ENCODE measurements at regions not wholly inside any gene's neighbourhood (a gene's known extent, or its start where the extent isn't known, plus 50 kb on each side); places are given as distances from the start of the nearest gene placed in this dataset.

DNA sequence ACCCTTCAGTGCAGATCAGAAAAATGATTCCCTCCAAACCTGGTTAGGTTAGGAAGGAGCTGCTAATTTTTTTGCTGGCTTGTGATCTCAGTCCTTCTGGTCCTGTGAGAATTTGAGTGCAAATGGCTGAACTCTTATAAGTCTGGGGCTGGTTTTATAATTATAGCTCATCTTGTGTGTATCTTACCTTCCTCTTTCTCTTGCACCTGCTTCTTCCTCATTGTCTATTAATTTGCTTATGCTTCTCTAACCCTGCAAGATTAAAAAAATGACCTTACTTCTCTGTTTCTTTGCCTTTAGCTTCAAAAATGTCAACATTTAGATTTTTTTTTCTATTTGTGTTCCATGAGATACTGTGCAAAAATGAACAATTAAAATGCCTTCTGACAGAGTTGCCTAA lies 576.2 kb downstream of the DHX35 start (continued):
- TF ChIP-seq, protein P1, sequence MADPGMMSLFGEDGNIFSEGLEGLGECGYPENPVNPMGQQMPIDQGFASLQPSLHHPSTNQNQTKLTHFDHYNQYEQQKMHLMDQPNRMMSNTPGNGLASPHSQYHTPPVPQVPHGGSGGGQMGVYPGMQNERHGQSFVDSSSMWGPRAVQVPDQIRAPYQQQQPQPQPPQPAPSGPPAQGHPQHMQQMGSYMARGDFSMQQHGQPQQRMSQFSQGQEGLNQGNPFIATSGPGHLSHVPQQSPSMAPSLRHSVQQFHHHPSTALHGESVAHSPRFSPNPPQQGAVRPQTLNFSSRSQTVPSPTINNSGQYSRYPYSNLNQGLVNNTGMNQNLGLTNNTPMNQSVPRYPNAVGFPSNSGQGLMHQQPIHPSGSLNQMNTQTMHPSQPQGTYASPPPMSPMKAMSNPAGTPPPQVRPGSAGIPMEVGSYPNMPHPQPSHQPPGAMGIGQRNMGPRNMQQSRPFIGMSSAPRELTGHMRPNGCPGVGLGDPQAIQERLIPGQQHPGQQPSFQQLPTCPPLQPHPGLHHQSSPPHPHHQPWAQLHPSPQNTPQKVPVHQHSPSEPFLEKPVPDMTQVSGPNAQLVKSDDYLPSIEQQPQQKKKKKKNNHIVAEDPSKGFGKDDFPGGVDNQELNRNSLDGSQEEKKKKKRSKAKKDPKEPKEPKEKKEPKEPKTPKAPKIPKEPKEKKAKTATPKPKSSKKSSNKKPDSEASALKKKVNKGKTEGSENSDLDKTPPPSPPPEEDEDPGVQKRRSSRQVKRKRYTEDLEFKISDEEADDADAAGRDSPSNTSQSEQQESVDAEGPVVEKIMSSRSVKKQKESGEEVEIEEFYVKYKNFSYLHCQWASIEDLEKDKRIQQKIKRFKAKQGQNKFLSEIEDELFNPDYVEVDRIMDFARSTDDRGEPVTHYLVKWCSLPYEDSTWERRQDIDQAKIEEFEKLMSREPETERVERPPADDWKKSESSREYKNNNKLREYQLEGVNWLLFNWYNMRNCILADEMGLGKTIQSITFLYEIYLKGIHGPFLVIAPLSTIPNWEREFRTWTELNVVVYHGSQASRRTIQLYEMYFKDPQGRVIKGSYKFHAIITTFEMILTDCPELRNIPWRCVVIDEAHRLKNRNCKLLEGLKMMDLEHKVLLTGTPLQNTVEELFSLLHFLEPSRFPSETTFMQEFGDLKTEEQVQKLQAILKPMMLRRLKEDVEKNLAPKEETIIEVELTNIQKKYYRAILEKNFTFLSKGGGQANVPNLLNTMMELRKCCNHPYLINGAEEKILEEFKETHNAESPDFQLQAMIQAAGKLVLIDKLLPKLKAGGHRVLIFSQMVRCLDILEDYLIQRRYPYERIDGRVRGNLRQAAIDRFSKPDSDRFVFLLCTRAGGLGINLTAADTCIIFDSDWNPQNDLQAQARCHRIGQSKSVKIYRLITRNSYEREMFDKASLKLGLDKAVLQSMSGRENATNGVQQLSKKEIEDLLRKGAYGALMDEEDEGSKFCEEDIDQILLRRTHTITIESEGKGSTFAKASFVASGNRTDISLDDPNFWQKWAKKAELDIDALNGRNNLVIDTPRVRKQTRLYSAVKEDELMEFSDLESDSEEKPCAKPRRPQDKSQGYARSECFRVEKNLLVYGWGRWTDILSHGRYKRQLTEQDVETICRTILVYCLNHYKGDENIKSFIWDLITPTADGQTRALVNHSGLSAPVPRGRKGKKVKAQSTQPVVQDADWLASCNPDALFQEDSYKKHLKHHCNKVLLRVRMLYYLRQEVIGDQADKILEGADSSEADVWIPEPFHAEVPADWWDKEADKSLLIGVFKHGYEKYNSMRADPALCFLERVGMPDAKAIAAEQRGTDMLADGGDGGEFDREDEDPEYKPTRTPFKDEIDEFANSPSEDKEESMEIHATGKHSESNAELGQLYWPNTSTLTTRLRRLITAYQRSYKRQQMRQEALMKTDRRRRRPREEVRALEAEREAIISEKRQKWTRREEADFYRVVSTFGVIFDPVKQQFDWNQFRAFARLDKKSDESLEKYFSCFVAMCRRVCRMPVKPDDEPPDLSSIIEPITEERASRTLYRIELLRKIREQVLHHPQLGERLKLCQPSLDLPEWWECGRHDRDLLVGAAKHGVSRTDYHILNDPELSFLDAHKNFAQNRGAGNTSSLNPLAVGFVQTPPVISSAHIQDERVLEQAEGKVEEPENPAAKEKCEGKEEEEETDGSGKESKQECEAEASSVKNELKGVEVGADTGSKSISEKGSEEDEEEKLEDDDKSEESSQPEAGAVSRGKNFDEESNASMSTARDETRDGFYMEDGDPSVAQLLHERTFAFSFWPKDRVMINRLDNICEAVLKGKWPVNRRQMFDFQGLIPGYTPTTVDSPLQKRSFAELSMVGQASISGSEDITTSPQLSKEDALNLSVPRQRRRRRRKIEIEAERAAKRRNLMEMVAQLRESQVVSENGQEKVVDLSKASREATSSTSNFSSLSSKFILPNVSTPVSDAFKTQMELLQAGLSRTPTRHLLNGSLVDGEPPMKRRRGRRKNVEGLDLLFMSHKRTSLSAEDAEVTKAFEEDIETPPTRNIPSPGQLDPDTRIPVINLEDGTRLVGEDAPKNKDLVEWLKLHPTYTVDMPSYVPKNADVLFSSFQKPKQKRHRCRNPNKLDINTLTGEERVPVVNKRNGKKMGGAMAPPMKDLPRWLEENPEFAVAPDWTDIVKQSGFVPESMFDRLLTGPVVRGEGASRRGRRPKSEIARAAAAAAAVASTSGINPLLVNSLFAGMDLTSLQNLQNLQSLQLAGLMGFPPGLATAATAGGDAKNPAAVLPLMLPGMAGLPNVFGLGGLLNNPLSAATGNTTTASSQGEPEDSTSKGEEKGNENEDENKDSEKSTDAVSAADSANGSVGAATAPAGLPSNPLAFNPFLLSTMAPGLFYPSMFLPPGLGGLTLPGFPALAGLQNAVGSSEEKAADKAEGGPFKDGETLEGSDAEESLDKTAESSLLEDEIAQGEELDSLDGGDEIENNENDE (IDR thresholded peaks at IDR 0.05; ENCODE audit: insufficient replicate concordance, low read length), result no peak
- no peak for TF ChIP-seq CEBPB (IDR thresholded peaks at IDR 0.05; ENCODE audit: low read depth, low read length)
- no peak for TF ChIP-seq FOSL1 (IDR thresholded peaks at IDR 0.05; ENCODE audit: insufficient read depth, low read depth, low read length)
- no peak for TF ChIP-seq KDM5A (IDR thresholded peaks at IDR 0.05; ENCODE audit: low read length)
- TF ChIP-seq EP300 (IDR thresholded peaks at IDR 0.05; ENCODE audit: borderline replicate concordance in 1 of 2, low read depth in 2 of 2, low read length in 2 of 2), result no peak
- no peak for TF ChIP-seq TCF12 (IDR thresholded peaks at IDR 0.05; ENCODE audit: low read depth, low read length)
- TF ChIP-seq, protein P2, sequence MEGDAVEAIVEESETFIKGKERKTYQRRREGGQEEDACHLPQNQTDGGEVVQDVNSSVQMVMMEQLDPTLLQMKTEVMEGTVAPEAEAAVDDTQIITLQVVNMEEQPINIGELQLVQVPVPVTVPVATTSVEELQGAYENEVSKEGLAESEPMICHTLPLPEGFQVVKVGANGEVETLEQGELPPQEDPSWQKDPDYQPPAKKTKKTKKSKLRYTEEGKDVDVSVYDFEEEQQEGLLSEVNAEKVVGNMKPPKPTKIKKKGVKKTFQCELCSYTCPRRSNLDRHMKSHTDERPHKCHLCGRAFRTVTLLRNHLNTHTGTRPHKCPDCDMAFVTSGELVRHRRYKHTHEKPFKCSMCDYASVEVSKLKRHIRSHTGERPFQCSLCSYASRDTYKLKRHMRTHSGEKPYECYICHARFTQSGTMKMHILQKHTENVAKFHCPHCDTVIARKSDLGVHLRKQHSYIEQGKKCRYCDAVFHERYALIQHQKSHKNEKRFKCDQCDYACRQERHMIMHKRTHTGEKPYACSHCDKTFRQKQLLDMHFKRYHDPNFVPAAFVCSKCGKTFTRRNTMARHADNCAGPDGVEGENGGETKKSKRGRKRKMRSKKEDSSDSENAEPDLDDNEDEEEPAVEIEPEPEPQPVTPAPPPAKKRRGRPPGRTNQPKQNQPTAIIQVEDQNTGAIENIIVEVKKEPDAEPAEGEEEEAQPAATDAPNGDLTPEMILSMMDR (IDR thresholded peaks at IDR 0.05; ENCODE audit: control extremely low read depth in 1 of 3, insufficient read depth in 1 of 3, low read depth in 1 of 3, low read length in 3 of 3), result no peak
